Caki2 (cell line): ENCODE measurements at regions not wholly inside any gene's neighbourhood (a gene's known extent, or its start where the extent isn't known, plus 50 kb on each side); places are given as distances from the start of the nearest gene placed in this dataset.
A peak's percentile ranks its signal among the peaks of the same experiment; 100 is the strongest.

Source experiments
- DNase-seq: peaks from one replicate; pipeline ENCODE4 v3.0.0-alpha.2; 2015; ENCODE audit warnings: low read depth
- in situ Hi-C: cut with HindIII; loops from 2 replicates; pipeline ENCODE4 v1.10.0; 2016; ENCODE audit warnings: low sequenced_read_pairs, low pct_unique_long_range_greater_than_20kb, mixed read lengths

GRCh38 chr9:13520069-13520468, 240.6 kb upstream of the MPDZ start:
- in situ Hi-C loops: no loop called here
- DNase-seq: no peak

- in situ Hi-C loops: no loop called here
Measured at GRCh38 chr9:13513716-13514444, 234.4 kb upstream of the MPDZ start.

DNA sequence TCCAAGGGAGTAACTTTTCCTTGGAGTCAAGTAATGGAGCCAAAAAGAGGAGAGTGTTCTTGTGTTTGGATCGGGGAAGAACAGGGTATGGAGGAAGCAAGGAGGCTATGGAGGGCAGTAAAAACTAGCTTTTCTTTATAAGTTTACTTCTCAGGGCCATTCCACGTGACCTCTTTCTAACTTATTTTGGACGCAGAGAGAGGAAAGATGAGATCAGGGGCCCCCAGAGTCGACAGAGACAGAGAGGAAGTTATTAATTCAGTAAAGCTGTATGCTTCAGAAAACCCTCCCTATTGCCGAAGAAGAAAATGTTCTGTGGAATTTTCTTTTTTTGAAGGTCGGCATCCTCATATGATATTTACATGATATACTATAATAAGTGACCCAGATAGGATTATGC, 233.8 kb upstream of the MPDZ start:
- no peak for DNase-seq
- in situ Hi-C loops: no loop called here

More at GRCh38 chr9:13513716-13514444, 234.4 kb upstream of the MPDZ start:
- DNase-seq: peak; percentile 1

DNA sequence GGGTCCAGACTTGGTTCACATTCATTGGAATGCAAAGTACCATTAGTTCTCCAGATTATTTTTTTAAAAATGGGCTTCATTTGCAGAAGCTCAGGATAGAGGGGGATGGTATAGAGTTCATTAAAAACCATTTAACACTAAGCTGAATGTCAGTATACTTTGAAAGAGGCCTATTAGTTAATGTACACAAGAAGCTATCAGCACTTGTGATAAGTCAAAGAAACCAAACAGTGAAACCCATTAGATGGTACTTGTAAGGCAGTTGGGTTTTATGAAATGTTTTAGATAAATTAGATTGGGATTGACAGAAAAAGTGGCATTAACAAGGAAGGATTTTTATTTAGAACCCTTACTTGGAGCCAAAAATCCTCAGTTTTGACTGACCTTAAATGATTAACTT, 229.2 kb upstream of the MPDZ start:
- no peak for DNase-seq
- in situ Hi-C loops: no loop called here

DNA sequence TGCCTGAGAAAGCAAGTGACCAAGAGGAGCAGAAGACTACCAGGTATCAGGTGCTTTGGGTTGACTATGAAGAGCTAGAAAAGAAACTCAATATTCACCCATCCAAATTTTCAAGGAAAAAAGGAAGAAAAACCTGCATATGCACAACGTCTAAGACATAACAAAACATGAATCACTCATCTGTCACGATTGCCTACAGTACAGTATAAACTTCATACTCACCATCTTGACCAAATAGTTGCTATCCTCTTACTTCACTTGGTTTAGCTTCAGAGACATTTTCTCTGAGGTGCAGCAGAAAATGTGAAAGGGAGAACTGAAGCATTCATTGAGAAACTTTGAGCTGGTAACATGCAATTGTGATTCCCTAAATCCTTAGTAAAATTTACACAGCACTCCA, 228.6 kb upstream of the MPDZ start:
- DNase-seq: no peak
- in situ Hi-C loops: no loop called here

GRCh38 chr9:13505797-13506196, 226.3 kb upstream of the MPDZ start:
- no peak for DNase-seq
- in situ Hi-C loops: no loop called here

DNA sequence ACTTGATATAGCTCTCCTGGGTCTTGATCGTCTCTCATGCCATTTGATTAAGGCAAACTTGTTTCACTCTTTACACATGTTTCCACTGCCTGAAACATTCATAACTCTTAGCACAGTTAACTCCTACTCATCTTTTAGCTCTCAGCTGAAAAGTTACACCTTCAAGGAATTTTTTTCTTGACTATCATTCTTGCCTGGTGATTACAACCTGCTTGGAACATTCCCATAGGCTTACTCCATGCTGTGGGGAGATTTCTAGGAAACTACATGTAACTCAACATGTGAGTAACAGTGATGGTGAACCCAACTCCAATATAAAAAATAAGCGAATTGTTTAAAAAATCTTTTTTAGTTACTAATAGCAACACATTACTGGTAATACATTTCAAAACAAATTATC, 224.1 kb upstream of the MPDZ start:
- in situ Hi-C loops: no loop called here

DNA sequence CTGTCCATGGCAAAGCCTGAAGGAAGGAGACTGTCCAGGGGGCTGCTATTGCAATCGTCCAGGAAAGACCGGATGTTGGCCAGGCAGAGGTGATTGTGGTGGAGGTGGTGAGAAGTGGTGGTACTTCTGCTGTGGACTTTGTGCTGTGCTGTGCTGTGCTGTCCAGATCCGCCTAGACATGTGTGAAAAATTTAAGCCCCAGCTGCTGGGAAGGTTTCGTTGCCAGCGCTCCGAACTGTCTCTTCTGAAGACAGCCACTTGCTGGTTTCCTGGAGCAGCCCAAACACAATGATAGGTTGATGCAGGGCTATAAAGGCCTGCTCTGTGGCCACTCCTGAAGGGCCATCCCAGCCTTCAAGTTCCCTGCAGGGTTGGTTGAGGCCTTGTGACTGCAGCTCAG, 223.0 kb upstream of the MPDZ start:
- in situ Hi-C loops: no loop called here
- no peak for DNase-seq

More for the DNA sequence above, 224.1 kb upstream of the MPDZ start:
- DNase-seq: no peak

GRCh38 chr9:13501018-13501417, 221.5 kb upstream of the MPDZ start:
- no peak for DNase-seq
- in situ Hi-C loops: no loop called here

GRCh38 chr9:13500034-13500433, 220.5 kb upstream of the MPDZ start:
- in situ Hi-C loops: no loop called here
- no peak for DNase-seq

- DNase-seq: no peak
- in situ Hi-C loops: no loop called here
Measured at GRCh38 chr9:13493697-13494096, 214.2 kb upstream of the MPDZ start.

DNA sequence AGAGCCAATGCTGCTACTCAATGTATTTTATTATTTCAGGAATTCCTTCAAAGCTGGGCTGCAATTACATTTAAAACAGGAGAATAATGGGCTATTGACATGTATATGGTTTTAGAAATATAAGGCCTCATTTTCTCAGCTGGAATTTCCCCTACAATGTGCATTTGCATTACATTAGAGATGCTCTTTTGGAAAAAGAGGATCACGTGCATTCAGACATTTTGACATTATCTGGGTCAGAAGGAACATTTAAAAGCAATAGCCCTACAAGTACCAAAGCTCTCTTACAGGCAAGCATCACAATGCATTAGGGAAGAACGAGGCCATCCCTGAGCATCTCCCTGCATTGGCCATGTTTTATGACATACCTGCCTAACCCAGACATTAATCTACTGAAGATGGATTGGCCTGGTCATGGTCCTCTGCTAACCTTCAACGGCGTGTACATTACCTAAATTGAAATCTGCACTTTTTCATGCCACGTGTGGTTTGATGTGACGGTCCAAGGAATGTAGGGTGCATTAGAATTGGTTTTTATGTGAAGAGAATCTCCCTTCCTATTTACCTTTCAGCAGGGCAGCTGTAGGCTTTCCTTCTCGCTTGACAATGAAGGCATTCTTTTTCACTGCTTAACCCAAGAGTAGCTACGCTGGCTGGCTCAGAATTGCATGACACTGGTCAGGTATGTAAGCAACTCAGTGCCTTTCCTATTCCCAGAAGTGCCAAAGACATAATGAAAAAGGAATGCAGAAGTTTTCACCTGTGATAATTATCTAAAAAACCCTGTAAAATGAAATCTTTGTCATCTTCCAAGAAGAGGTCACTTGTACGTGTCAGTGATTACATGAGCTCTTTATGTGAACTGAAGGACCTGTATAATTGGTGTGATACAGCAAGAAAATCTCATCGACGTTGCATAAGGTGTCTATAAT, 212.3 kb upstream of the MPDZ start:
- in situ Hi-C loops: no loop called here
- DNase-seq: no peak

- in situ Hi-C loops: no loop called here
- DNase-seq: no peak
Measured at GRCh38 chr9:13491138-13491492, 211.6 kb upstream of the MPDZ start.

- in situ Hi-C loops: no loop called here
- no peak for DNase-seq
Measured at GRCh38 chr9:13487936-13488335, 208.4 kb upstream of the MPDZ start.

DNA sequence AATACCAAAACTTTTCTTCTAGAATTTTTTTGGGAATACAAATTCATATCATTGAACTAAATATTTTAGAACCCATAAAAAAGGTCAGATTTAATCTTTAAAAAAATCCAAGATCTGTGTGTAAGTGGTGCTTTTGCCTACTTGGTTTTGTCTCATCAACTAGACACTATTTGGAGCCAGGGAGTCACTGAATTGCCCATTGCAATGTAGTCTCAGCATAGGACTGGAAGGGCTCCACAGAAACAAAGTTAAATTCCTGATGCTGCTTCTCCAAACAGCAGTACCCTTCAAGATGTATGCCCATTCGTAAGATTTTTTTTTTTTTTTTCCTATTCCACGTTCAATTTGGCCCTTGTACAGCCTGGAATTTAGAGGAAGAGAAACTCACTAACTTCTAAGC, 208.0 kb upstream of the MPDZ start:
- in situ Hi-C loops: no loop called here
- no peak for DNase-seq

DNA sequence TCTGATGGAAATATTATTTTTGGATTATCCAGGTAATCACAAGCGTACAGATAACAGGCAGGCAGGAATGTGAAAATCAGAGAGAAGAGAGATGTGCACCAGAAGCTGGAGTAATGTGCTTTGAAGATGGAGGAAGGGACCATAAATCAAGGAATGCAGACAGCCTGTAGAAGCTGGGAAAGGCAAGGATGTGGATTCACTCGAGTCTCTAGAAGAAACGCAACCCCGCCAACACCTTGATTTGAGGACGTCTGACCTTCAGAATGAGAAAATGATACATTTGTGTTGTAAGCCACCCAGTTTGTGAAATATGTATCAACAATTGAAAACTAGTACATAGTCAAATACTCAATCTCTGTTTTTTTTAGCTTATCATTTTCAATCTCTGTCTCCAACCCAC, 207.6 kb upstream of the MPDZ start:
- no peak for DNase-seq
- in situ Hi-C loops: no loop called here

GRCh38 chr9:13485068-13485596, 205.6 kb upstream of the MPDZ start:
- no peak for DNase-seq
- in situ Hi-C loops: no loop called here

GRCh38 chr9:13484186-13484585, 204.7 kb upstream of the MPDZ start:
- no peak for DNase-seq
- in situ Hi-C loops: no loop called here

GRCh38 chr9:13481274-13481673, 201.8 kb upstream of the MPDZ start:
- in situ Hi-C loops: no loop called here

More at GRCh38 chr9:13481274-13481673, 201.8 kb upstream of the MPDZ start:
- DNase-seq: no peak
